Activated CD8-positive, alpha-beta T cell treated with anti-CD3 and anti-CD28 coated beads for 36 hours (primary cell): ENCODE measurements at regions not wholly inside any gene's neighbourhood (a gene's known extent, or its start where the extent isn't known, plus 50 kb on each side); places are given as distances from the start of the nearest gene placed in this dataset.
A peak's percentile ranks its signal among the peaks of the same experiment; 100 is the strongest.
"Not testable (repeated sequence)": the region's sequence is repeated elsewhere in the genome, so short reads cannot be mapped to it uniquely, and the experiment has no call there.

Experiments
- ATAC-seq: fragments of 200-7000 bp; cut with Tn5 transposase; one replicate; pipeline ENCODE4 v1.10.0; 2021; ENCODE audit warnings: mild to moderate bottlenecking, moderate library complexity
- CTCF ChIA-PET: fragments of 350-600 bp; sonication (Branson Sonifier 250); formaldehyde crosslinking; loops from one replicate; lab custom pipeline; 2021; ENCODE audit warnings: antibody characterized with exemption; lab: Charles Lee
- POLR2A ChIA-PET: fragments of 350-600 bp; sonication (Branson Sonifier 250); formaldehyde crosslinking; loops from one replicate; lab custom pipeline; 2021; ENCODE audit warnings: antibody characterized with exemption; lab: Charles Lee
- DNase-seq: peaks from one replicate; pipeline ENCODE4 v3.0.0-alpha.2; 2020
- H3K27ac Mint-ChIP-seq: one replicate; pipeline ENCODE4 v1.8.0; 2021; ENCODE audit warnings: mild to moderate bottlenecking, mixed read lengths
- H3K27me3 Mint-ChIP-seq: one replicate; pipeline ENCODE4 v1.8.0; 2021; ENCODE audit warnings: mixed read lengths
- H3K36me3 Mint-ChIP-seq: one replicate; pipeline ENCODE4 v1.8.0; 2021; ENCODE audit warnings: low read depth, mixed read lengths
- H3K4me1 Mint-ChIP-seq: one replicate; pipeline ENCODE4 v1.8.0; 2021; ENCODE audit warnings: low read depth, mixed read lengths
- H3K4me3 Mint-ChIP-seq: one replicate; pipeline ENCODE4 v1.8.0; 2021; ENCODE audit warnings: mild to moderate bottlenecking, moderate library complexity, mixed read lengths
- H3K9me3 Mint-ChIP-seq: one replicate; pipeline ENCODE4 v1.8.0; 2021; ENCODE audit warnings: mixed read lengths
- intact Hi-C: fragments of 100-400 bp; cut with micrococcal nuclease; formaldehyde crosslinking; loops from one replicate; pipeline ENCODE4 v1.10.0; 2022
- TF ChIP-seq, protein P1 (sequence below): fragments of 200-600 bp; IDR thresholded peaks from one replicate; pipeline ENCODE4 v1.8.0; 2022; ENCODE audit warnings: antibody characterized with exemption, mild to moderate bottlenecking

DNA sequence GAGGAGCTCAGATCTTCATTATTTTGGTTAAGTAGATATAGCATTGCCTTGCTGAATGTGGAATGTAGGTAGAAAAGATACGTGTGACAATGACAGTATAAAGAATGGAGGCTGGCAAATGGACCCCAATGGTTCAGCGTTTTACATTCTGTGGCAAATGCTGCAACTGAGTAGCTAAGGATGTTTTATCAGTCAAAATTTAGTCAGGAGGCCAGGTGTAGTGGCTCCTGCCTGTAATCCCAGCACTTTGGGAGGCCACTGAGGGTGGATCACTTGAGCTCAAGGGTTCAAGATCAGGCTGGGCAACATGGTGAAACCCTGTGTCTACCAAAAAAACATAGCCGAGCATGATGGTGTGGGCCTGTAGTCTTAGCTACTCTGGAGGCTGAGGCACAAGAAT lies 120.5 kb upstream of the GHITM start:
- no peak for DNase-seq
- Mint-ChIP-seq H3K4me3 (no peak overlapping the region), H3K27ac (no peak overlapping the region), H3K9me3 (peaks cover 12% of the 10 kb centered on the region), H3K27me3 (peaks cover 5% of the 10 kb centered on the region), H3K4me1 (no peaks in the 10 kb centered on the region), H3K36me3 (no peaks in the 10 kb centered on the region)
- CTCF ChIA-PET, result no interaction called here
- TF ChIP-seq, protein P1, sequence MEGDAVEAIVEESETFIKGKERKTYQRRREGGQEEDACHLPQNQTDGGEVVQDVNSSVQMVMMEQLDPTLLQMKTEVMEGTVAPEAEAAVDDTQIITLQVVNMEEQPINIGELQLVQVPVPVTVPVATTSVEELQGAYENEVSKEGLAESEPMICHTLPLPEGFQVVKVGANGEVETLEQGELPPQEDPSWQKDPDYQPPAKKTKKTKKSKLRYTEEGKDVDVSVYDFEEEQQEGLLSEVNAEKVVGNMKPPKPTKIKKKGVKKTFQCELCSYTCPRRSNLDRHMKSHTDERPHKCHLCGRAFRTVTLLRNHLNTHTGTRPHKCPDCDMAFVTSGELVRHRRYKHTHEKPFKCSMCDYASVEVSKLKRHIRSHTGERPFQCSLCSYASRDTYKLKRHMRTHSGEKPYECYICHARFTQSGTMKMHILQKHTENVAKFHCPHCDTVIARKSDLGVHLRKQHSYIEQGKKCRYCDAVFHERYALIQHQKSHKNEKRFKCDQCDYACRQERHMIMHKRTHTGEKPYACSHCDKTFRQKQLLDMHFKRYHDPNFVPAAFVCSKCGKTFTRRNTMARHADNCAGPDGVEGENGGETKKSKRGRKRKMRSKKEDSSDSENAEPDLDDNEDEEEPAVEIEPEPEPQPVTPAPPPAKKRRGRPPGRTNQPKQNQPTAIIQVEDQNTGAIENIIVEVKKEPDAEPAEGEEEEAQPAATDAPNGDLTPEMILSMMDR, result no peak
- POLR2A ChIA-PET, result no interaction called here
- intact Hi-C loops, result no loop called here
- ATAC-seq, result no peak

DNA sequence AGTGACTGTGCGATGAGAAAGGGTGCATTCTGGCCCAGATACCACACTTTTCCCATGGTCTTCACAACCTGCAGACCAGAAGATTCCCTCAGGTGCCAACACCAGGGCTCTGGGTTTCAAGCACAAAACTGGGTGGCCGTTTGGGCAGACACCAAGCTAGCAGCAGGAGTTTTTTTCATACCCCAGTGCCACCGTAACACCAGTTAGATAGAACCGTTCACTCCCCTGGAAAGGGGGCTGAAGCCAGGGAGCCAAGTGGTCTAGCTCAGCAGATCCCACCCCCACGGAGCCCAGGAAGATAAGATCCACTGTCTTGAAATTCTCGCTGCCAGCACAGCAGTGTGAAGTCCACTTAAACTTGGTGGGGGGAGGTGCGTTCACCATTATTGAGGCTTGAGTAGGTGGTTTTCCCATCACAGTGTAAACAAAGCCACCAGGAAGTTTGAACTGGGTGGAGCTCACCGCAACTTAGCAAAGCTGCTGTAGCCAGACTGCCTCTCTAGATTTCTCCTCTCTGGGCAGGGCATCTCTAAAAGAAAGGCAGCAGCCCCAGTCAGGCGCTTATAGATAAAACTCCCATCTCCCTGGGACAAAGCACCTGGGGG lies 119.4 kb upstream of the GHITM start:
- CTCF ChIA-PET, DNase-seq, H3K36me3 Mint-ChIP-seq, ATAC-seq, H3K27me3 Mint-ChIP-seq, intact Hi-C loops, H3K4me3 Mint-ChIP-seq, H3K27ac Mint-ChIP-seq, POLR2A ChIA-PET, H3K4me1 Mint-ChIP-seq: not testable (repeated sequence)
- peaks cover 12% of the 10 kb centered on the region for H3K9me3 Mint-ChIP-seq

DNA sequence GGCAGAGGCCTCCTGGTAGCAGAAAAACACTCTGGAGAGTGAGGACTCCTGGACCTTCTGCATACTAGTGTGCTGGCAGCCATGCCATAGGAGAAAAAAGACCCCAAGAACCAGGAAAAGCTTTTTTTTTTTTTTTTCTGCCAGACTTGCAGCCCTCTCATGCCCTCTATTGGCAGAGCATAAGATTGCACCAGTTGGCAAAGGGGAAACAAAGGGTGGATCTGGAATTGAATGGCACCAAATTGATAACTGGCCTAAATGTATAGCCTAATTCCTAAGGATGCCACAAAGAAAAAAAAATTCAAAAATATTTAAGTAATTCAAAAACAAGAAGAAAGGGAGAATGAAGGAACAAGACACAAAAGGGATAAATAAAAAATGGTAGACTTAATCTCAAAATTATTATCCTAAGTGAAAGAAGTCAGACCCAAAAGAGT lies 112.5 kb upstream of the GHITM start:
- peaks cover 12% of the 10 kb centered on the region for H3K9me3 Mint-ChIP-seq
- DNase-seq (peak; percentile 30), ATAC-seq (peak; percentile 45)
- no peaks in the 10 kb centered on the region for H3K27me3 Mint-ChIP-seq
- no peaks in the 10 kb centered on the region for H3K4me1 Mint-ChIP-seq
- TF ChIP-seq, protein P1, result peak; percentile 83
- POLR2A ChIA-PET, result no interaction called here
- no peaks in the 10 kb centered on the region for H3K36me3 Mint-ChIP-seq
- no peak overlapping the region for H3K4me3 Mint-ChIP-seq
- CTCF ChIA-PET, result interaction anchor here (1.1 kb wide), 1 partner anchor 34 kb away, joined by 3 read pairs; no protein-coding TSS in a partner anchor
- H3K27ac Mint-ChIP-seq, result no peak overlapping the region
- intact Hi-C loops, result no loop called here

DNA sequence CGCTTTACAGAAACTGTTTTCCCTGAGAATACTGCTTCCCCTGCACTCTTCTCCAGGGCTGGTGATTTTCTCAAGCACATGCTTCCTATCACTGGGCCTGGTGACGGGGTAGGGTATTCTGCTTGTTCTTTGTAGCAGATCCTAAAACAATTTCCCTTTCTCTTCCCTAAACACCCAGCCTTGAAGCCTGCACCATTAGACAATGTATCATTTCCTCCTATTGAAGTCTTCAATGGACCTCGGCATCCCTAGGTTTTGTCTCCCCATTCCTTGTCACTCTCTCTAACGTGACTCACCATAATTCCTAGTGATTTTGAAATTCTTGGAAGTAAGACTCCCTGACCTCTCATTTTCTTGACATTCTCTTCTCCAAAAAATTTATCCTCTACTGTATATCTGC lies 109.5 kb upstream of the GHITM start:
- H3K9me3 Mint-ChIP-seq, result no peaks in the 10 kb centered on the region
- H3K27me3 Mint-ChIP-seq, result no peaks in the 10 kb centered on the region
- no peak for DNase-seq
- H3K4me1 Mint-ChIP-seq, result no peaks in the 10 kb centered on the region
- no peaks in the 10 kb centered on the region for H3K36me3 Mint-ChIP-seq
- TF ChIP-seq, protein P1, result no peak
- intact Hi-C loops, result no loop called here
- POLR2A ChIA-PET, result no interaction called here
- H3K27ac Mint-ChIP-seq, result no peak overlapping the region
- ATAC-seq, result no peak
- H3K4me3 Mint-ChIP-seq, result no peak overlapping the region
- CTCF ChIA-PET, result no interaction called here

DNA sequence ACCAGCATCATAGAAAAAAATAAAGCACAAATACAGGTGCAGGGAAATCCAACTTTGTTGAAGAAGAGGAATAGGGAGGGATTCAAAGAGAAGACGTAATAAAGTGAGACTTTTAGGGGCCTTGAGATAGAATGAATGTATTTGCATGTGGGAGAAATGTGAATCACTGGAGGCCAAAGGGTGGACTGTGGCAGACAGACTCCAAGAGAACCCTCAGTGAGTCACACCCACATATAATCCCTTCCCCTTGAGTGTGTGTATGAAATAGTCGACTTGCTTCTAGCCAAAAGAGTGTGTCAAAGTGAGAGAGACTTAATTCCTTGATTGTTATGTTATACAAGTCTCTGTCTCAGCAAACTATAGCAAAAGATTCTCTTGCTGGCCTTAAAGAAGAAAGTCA lies 101.3 kb upstream of the GHITM start:
- ChIA-PET CTCF (no interaction called here), POLR2A (no interaction called here)
- H3K4me1 Mint-ChIP-seq, result no peaks in the 10 kb centered on the region
- TF ChIP-seq, protein P1, result no peak
- intact Hi-C loops, result no loop called here
- no peaks in the 10 kb centered on the region for H3K36me3 Mint-ChIP-seq
- no peak for ATAC-seq
- H3K4me3 Mint-ChIP-seq, result no peak overlapping the region
- DNase-seq, result no peak
- no peak overlapping the region for H3K27ac Mint-ChIP-seq
- peaks cover 12% of the 10 kb centered on the region for H3K27me3 Mint-ChIP-seq
- H3K9me3 Mint-ChIP-seq, result no peaks in the 10 kb centered on the region
